ENCODE measurements at regions not wholly inside any gene's neighbourhood (a gene's known extent, or its start where the extent isn't known, plus 50 kb on each side); places are given as distances from the start of the nearest gene placed in this dataset.

DNA sequence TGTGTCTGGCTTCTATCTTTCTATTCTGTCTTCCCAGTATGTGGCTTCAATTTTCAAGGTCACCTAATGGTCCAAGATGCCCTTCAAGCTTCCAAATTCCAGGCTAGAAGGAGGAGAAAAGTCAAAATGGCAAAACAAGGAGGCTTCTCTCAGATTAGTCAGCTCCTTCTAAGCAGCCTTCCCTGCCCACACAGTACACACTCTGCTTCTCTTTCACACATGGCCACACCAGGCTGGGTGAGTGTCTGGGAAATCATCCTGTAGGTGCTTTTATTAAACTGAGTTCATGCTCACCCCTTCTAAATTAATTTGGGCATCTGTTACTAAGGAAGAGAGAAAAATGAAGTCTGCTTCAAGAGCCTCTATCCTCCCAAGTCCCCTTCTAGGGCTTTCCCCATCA lies 277.2 kb upstream of the MGAT5 start:
- no peak for TF ChIP-seq EZH2 (IDR thresholded peaks at IDR 0.05; ENCODE audit: borderline replicate concordance, insufficient read depth, low read length, poor library complexity, severe bottlenecking)
- TF ChIP-seq, protein P1, sequence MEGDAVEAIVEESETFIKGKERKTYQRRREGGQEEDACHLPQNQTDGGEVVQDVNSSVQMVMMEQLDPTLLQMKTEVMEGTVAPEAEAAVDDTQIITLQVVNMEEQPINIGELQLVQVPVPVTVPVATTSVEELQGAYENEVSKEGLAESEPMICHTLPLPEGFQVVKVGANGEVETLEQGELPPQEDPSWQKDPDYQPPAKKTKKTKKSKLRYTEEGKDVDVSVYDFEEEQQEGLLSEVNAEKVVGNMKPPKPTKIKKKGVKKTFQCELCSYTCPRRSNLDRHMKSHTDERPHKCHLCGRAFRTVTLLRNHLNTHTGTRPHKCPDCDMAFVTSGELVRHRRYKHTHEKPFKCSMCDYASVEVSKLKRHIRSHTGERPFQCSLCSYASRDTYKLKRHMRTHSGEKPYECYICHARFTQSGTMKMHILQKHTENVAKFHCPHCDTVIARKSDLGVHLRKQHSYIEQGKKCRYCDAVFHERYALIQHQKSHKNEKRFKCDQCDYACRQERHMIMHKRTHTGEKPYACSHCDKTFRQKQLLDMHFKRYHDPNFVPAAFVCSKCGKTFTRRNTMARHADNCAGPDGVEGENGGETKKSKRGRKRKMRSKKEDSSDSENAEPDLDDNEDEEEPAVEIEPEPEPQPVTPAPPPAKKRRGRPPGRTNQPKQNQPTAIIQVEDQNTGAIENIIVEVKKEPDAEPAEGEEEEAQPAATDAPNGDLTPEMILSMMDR (IDR thresholded peaks at IDR 0.05; ENCODE audit: poor library complexity, severe bottlenecking): no peak
- TF ChIP-seq, protein P2, sequence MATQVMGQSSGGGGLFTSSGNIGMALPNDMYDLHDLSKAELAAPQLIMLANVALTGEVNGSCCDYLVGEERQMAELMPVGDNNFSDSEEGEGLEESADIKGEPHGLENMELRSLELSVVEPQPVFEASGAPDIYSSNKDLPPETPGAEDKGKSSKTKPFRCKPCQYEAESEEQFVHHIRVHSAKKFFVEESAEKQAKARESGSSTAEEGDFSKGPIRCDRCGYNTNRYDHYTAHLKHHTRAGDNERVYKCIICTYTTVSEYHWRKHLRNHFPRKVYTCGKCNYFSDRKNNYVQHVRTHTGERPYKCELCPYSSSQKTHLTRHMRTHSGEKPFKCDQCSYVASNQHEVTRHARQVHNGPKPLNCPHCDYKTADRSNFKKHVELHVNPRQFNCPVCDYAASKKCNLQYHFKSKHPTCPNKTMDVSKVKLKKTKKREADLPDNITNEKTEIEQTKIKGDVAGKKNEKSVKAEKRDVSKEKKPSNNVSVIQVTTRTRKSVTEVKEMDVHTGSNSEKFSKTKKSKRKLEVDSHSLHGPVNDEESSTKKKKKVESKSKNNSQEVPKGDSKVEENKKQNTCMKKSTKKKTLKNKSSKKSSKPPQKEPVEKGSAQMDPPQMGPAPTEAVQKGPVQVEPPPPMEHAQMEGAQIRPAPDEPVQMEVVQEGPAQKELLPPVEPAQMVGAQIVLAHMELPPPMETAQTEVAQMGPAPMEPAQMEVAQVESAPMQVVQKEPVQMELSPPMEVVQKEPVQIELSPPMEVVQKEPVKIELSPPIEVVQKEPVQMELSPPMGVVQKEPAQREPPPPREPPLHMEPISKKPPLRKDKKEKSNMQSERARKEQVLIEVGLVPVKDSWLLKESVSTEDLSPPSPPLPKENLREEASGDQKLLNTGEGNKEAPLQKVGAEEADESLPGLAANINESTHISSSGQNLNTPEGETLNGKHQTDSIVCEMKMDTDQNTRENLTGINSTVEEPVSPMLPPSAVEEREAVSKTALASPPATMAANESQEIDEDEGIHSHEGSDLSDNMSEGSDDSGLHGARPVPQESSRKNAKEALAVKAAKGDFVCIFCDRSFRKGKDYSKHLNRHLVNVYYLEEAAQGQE (IDR thresholded peaks at IDR 0.05; ENCODE audit: borderline replicate concordance): no peak
- no peak for TF ChIP-seq EP300 (conservative IDR thresholded peaks at IDR 0.05; ENCODE audit: poor library complexity, severe bottlenecking)
- TF ChIP-seq TAF1 (IDR thresholded peaks at IDR 0.05; ENCODE audit: low read depth): no peak
- no peak for TF ChIP-seq RAD21 (conservative IDR thresholded peaks at IDR 0.05)
- no peak for TF ChIP-seq MXI1 (conservative IDR thresholded peaks at IDR 0.05; ENCODE audit: poor library complexity, severe bottlenecking)
- no peak for TF ChIP-seq POLR2AphosphoS5 (IDR thresholded peaks at IDR 0.05)
- TF ChIP-seq SMC3 (conservative IDR thresholded peaks at IDR 0.05; ENCODE audit: poor library complexity): no peak
